ENCODE measurements at regions not wholly inside any gene's neighbourhood (a gene's known extent, or its start where the extent isn't known, plus 50 kb on each side); places are given as distances from the start of the nearest gene placed in this dataset.

GRCh38 chr7:31416381-31416870, 75.9 kb upstream of the NEUROD6 start:
- Histone ChIP-seq H3K27me3 (ENCODE audit: control insufficient read depth, insufficient read depth, low read length) (no peaks in the 10 kb centered on the region), H3K36me3 (ENCODE audit: control insufficient read depth, insufficient read depth, low read length) (no peaks in the 10 kb centered on the region), H3K4me3 (ENCODE audit: low read depth, low read length) (no peak overlapping the region)
- FAIRE-seq (no peak), DNase-seq (ENCODE audit: low read depth) (no peak)
- no peak for TF ChIP-seq CTCF (IDR thresholded peaks at IDR 0.05; ENCODE audit: insufficient read depth, low read length, severe bottlenecking)

- FAIRE-seq (no peak), DNase-seq (ENCODE audit: low read depth) (no peak)
- H3K4me3 ChIP-seq (ENCODE audit: low read depth, low read length): no peak overlapping the region
- no peaks in the 10 kb centered on the region for H3K36me3 ChIP-seq (ENCODE audit: control insufficient read depth, insufficient read depth, low read length)
- TF ChIP-seq CTCF (IDR thresholded peaks at IDR 0.05; ENCODE audit: insufficient read depth, low read length, severe bottlenecking): no peak
- no peaks in the 10 kb centered on the region for H3K27me3 ChIP-seq (ENCODE audit: control insufficient read depth, insufficient read depth, low read length)
These were observed 78.4 kb upstream of the NEUROD6 start for GRCh38 chr7:31418928-31419327.

- no peak for DNase-seq (ENCODE audit: low read depth)
- Histone ChIP-seq H3K36me3 (ENCODE audit: control insufficient read depth, insufficient read depth, low read length) (no peaks in the 10 kb centered on the region), H3K4me3 (ENCODE audit: low read depth, low read length) (no peak overlapping the region), H3K27me3 (ENCODE audit: control insufficient read depth, insufficient read depth, low read length) (no peaks in the 10 kb centered on the region)
- no peak for FAIRE-seq
- no peak for TF ChIP-seq CTCF (IDR thresholded peaks at IDR 0.05; ENCODE audit: insufficient read depth, low read length, severe bottlenecking)
These were observed 79.1 kb upstream of the NEUROD6 start for GRCh38 chr7:31419505-31420055.

GRCh38 chr7:31420948-31421347, 80.4 kb upstream of the NEUROD6 start:
- H3K4me3 ChIP-seq (ENCODE audit: low read depth, low read length): no peak overlapping the region
- H3K27me3 ChIP-seq (ENCODE audit: control insufficient read depth, insufficient read depth, low read length): no peaks in the 10 kb centered on the region
- H3K36me3 ChIP-seq (ENCODE audit: control insufficient read depth, insufficient read depth, low read length): no peaks in the 10 kb centered on the region
- FAIRE-seq: no peak
- DNase-seq (ENCODE audit: low read depth): no peak
- TF ChIP-seq CTCF (IDR thresholded peaks at IDR 0.05; ENCODE audit: insufficient read depth, low read length, severe bottlenecking): no peak

- Histone ChIP-seq H3K4me3 (ENCODE audit: low read depth, low read length) (no peak overlapping the region), H3K27me3 (ENCODE audit: control insufficient read depth, insufficient read depth, low read length) (no peaks in the 10 kb centered on the region), H3K36me3 (ENCODE audit: control insufficient read depth, insufficient read depth, low read length) (no peaks in the 10 kb centered on the region)
- no peak for FAIRE-seq
- no peak for TF ChIP-seq CTCF (IDR thresholded peaks at IDR 0.05; ENCODE audit: insufficient read depth, low read length, severe bottlenecking)
- no peak for DNase-seq (ENCODE audit: low read depth)
These were observed 81.1 kb upstream of the NEUROD6 start for GRCh38 chr7:31421607-31422006.

- FAIRE-seq: no peak
- no peak for TF ChIP-seq CTCF (IDR thresholded peaks at IDR 0.05; ENCODE audit: insufficient read depth, low read length, severe bottlenecking)
These were observed 83.5 kb upstream of the NEUROD6 start for GRCh38 chr7:31423994-31424393.

More at GRCh38 chr7:31423994-31424393, 83.5 kb upstream of the NEUROD6 start:
- Histone ChIP-seq H3K27me3 (ENCODE audit: control insufficient read depth, insufficient read depth, low read length) (no peaks in the 10 kb centered on the region), H3K4me3 (ENCODE audit: low read depth, low read length) (no peak overlapping the region), H3K36me3 (ENCODE audit: control insufficient read depth, insufficient read depth, low read length) (no peaks in the 10 kb centered on the region)
- no peak for DNase-seq (ENCODE audit: low read depth)
